IMR-90 (cell line): ENCODE measurements at regions not wholly inside any gene's neighbourhood (a gene's known extent, or its start where the extent isn't known, plus 50 kb on each side); places are given as distances from the start of the nearest gene placed in this dataset.

Experiments used
- CTCF ChIP-seq: conservative IDR thresholded peaks from 2 replicates; pipeline ENCODE4 v1.5.1; 2012; ENCODE audit warnings: mild to moderate bottlenecking, low read depth, low read length, improper control_type of control experiment
- ELK1 ChIP-seq: fragments of 150-350 bp; IDR thresholded peaks from 2 replicates; pipeline ENCODE4 v1.6.1; 2016; ENCODE audit warnings: low read depth, mild to moderate bottlenecking, low read length, moderate library complexity, borderline replicate concordance
- MAFK ChIP-seq: IDR thresholded peaks from 2 replicates; pipeline ENCODE4 v1.6.1; 2012; ENCODE audit warnings: low read depth, low read length, improper control_type of control experiment
- MXI1 ChIP-seq: IDR thresholded peaks from 2 replicates; pipeline ENCODE4 v1.6.1; 2012; ENCODE audit warnings: low read depth, mild to moderate bottlenecking, low read length, moderate library complexity, borderline replicate concordance
- POLR2A ChIP-seq: IDR thresholded peaks from 2 replicates; pipeline ENCODE4 v1.6.1; 2012; ENCODE audit warnings: mild to moderate bottlenecking, low read depth, low read length
- RFX5 ChIP-seq: IDR thresholded peaks from 2 replicates; pipeline ENCODE4 v1.8.0; 2012; ENCODE audit warnings: low read depth, mild to moderate bottlenecking, low read length, moderate library complexity
- USF2 ChIP-seq: fragments of 150-350 bp; IDR thresholded peaks from 2 replicates; pipeline ENCODE4 v1.6.1; 2017; ENCODE audit warnings: mild to moderate bottlenecking, antibody characterized with exemption, low read length, low read depth

GRCh38 chr14:30462358-30462757 is 96.6 kb upstream of the G2E3 start:
- TF ChIP-seq POLR2A = no peak
- TF ChIP-seq RFX5 = no peak
- no peak for TF ChIP-seq CTCF
- no peak for TF ChIP-seq USF2
- no peak for TF ChIP-seq MAFK
- no peak for TF ChIP-seq MXI1
- TF ChIP-seq ELK1 = no peak
